Kidney epithelial cell (primary cell): ENCODE measurements at regions not wholly inside any gene's neighbourhood (a gene's known extent, or its start where the extent isn't known, plus 50 kb on each side); places are given as distances from the start of the nearest gene placed in this dataset.
"Not testable (repeated sequence)": the region's sequence is repeated elsewhere in the genome, so short reads cannot be mapped to it uniquely, and the experiment has no call there.

ENCODE experiments used
- DNase-seq: peaks from one replicate; pipeline ENCODE4 v3.0.0-alpha.2; 2010; ENCODE audit warnings: low read depth
- H3K27me3 ChIP-seq: 2 replicates; pipeline ENCODE4 v1.6.0; 2011; ENCODE audit warnings: low read length; ENCODE audit not compliant: control insufficient read depth, insufficient read depth
- H3K36me3 ChIP-seq: 2 replicates; pipeline ENCODE4 v1.5.1; 2011; ENCODE audit warnings: low read length; ENCODE audit not compliant: control insufficient read depth, insufficient read depth
- H3K4me3 ChIP-seq: 2 replicates; pipeline ENCODE4 v1.5.1; 2011; ENCODE audit warnings: low read depth, mild to moderate bottlenecking, control low read depth, low read length
- TF ChIP-seq, protein P1 (sequence below): IDR thresholded peaks from 2 replicates; pipeline ENCODE4 v1.5.1; 2011; ENCODE audit warnings: mild to moderate bottlenecking, moderate library complexity, low read length, control low read depth, inconsistent platforms; ENCODE audit not compliant: insufficient read depth, poor library complexity, severe bottlenecking

DNA sequence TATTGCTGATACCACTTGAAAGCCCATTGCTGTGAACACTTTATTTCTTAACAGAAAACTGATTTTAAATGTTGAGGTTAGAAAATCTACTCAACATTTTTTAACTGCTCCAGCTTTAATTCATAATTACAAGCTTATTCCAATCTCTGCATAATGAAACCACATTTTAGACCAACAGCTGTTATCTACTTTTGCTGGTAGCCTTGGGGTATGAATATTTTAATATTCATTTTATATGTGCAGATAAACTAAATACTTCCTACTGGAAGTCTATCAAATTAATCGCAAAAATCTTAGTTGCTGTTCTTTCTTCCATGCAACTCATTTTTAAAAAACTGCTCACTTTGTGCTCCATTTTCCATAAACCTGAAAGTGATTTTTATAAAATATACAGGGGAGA is 189.3 kb upstream of the SLC35B3 start:
- Histone ChIP-seq H3K4me3 (no peak overlapping the region), H3K36me3 (no peaks in the 10 kb centered on the region), H3K27me3 (no peaks in the 10 kb centered on the region)
- DNase-seq = no peak
- TF ChIP-seq, protein P1, sequence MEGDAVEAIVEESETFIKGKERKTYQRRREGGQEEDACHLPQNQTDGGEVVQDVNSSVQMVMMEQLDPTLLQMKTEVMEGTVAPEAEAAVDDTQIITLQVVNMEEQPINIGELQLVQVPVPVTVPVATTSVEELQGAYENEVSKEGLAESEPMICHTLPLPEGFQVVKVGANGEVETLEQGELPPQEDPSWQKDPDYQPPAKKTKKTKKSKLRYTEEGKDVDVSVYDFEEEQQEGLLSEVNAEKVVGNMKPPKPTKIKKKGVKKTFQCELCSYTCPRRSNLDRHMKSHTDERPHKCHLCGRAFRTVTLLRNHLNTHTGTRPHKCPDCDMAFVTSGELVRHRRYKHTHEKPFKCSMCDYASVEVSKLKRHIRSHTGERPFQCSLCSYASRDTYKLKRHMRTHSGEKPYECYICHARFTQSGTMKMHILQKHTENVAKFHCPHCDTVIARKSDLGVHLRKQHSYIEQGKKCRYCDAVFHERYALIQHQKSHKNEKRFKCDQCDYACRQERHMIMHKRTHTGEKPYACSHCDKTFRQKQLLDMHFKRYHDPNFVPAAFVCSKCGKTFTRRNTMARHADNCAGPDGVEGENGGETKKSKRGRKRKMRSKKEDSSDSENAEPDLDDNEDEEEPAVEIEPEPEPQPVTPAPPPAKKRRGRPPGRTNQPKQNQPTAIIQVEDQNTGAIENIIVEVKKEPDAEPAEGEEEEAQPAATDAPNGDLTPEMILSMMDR = no peak

DNA sequence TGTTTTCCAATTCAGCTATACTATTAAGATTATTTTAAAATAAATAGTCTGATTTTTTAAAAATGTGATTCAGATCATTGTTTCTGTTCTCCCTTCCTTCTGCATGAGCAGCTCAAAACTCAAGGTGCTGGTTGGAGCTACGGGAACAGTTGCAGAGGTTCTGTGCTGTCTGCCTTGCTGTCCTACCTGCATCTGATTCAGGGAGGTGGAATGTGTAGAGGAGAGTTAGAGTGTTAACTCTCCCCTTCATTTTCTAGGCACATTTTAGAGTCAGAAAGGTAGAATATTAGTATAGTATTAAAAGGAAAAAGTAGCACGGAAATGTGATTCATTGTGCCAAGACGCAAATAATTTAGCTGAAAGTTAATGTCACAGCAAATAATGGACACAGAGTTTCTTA is 188.1 kb upstream of the SLC35B3 start:
- TF ChIP-seq, protein P1 = no peak
- DNase-seq = no peak
- Histone ChIP-seq H3K4me3 (no peak overlapping the region), H3K36me3 (no peaks in the 10 kb centered on the region), H3K27me3 (no peaks in the 10 kb centered on the region)

DNA sequence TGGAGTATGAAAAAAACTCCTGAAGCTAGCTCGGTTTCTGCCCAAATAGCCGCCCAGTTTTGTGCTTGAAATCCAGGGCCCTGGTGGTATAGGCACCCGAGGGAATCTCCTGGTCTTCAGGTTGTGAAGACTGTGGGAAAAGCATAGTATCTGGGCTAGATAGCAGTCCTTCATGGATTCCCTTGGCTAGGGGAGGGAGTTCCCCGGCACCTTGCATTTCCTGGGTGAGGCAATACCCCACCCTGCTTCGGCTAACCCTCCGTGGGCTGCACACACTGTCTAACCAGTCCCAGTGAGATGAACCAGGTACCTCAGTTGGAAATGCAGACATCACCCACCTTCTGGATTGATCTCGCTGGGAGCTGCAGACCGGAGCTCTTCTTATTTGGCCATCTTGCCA is 184.5 kb upstream of the SLC35B3 start:
- no peak for DNase-seq
- Histone ChIP-seq H3K4me3 (no peak overlapping the region), H3K27me3 (no peaks in the 10 kb centered on the region), H3K36me3 (no peaks in the 10 kb centered on the region)
- TF ChIP-seq, protein P1 = no peak

DNA sequence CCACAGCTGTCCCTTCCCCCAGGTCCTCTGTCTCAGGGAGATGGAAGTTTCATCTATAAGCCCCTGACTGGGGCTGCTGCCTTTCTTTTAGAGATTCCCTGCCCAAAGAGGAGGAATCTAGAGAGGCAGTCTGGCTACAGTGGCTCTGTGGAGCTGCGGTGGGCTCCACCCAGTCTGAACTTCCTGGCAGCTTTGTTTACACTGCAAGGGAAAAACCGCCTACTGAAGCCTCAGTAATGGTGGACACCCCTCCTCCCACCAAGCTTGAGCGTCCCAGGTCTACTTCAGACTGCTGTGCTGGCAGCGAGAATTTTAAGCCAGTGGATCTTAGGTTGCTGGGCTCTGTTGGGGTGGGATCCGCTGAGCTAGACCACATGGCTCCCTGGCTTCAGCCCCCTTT is 184.1 kb upstream of the SLC35B3 start:
- not testable (repeated sequence) for H3K27me3 ChIP-seq, H3K4me3 ChIP-seq, H3K36me3 ChIP-seq, DNase-seq

DNA sequence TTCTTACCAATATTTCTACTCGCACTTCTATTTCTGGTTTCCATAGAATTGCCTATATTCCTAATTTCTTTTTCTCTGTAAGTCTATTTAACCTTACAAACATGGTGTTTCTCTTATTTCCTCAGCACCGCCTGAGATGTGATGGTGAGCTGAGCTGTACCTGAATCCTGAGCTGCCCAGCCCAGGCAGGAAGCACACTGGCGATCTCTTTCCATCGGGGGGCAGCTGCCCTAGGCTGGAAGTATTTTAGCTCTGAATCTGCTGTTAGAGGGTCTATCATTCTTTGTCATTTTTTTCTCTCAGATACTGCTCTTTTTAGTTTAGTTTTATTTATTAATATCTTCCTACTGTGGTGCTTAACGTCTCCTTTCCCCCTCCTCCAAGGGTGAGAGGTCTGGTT is 173.4 kb upstream of the SLC35B3 start:
- Histone ChIP-seq H3K36me3 (no peaks in the 10 kb centered on the region), H3K4me3 (no peak overlapping the region), H3K27me3 (no peaks in the 10 kb centered on the region)
- TF ChIP-seq, protein P1 = no peak
- no peak for DNase-seq

DNA sequence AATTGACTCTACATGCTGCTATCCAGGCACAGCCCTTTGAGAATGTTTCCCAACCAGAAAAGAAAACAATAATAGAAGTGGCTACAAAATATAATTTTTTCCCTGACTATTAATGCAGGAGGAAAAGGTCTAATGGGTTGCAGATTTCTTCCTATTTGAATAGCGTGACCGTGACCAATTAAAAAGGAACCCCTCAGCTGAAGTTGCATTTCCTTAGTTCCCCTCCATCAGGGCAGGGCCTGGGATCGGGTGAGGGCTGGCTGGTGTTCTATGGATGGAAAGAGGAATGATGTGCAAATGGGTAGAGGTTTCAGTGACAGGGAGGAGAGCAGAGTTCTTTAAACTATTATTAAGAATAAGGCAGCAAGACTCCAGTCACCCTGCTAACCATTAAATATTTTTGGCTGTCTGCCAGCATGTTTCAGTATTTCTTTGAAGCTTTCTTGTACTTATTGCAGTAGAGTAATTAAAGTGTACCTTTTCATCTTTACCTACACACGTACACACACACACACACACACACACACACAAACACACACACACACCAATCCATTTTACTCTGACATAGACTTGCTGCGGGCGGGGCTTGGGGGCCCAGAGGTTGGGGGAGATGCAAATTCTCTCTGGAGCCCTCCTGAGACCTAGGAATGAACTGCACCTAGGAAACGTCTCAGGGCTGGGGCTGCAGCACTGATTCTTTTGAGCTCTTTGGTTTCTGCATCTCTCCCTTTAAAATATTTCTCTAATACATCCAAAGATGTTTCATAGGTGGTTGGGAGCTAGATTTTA is 154.8 kb upstream of the SLC35B3 start:
- Histone ChIP-seq H3K27me3 (no peaks in the 10 kb centered on the region), H3K4me3 (no peak overlapping the region), H3K36me3 (no peaks in the 10 kb centered on the region)
- TF ChIP-seq, protein P1 = peak; percentile 45
- DNase-seq = no peak
